ENCODE measurements at regions not wholly inside any gene's neighbourhood (a gene's known extent, or its start where the extent isn't known, plus 50 kb on each side); places are given as distances from the start of the nearest gene placed in this dataset.

DNA sequence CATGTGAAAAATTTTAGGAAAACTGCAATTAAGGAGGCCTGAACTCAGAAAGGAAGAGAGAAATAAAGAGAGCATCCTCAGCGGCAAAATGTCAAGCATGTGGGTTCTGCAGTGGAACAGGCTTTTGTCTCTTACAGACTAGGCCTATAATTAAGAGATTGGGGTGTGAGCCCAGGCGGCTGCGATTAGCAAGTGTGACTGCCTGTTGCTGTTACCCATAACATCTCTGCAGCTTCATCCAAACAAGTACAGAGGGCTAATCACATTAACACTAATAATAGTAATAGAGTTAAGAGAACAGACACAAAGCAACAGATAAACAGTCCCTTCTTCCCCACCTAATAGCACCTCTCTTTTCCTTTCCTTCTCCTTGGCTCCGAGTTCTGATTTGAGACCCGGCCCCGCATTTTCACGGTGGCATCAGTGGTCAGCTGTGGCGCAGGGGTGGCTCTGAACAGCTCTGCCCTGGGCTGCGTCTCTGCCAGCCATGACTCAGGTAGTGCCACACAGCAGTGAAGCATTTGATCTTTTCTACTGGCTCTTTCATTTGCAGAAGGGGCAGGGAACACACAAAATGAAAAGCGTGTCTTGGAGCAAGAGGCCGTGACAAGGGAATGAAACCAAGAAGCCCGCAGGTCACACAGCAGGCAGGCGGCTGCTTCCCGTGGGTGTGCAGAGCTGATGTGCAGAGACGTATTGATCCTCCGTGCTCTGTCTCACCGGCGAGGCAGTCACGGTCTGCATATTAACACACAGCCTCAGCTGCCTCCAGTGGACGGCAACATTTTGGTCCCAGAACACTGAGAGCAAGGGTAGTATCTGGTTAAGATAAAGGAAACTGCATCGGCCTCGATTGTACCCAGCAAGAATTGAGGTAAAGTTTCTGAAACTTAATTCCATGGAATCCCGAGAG is 103.1 kb downstream of the KLF6 start:
- TF ChIP-seq, protein P1, sequence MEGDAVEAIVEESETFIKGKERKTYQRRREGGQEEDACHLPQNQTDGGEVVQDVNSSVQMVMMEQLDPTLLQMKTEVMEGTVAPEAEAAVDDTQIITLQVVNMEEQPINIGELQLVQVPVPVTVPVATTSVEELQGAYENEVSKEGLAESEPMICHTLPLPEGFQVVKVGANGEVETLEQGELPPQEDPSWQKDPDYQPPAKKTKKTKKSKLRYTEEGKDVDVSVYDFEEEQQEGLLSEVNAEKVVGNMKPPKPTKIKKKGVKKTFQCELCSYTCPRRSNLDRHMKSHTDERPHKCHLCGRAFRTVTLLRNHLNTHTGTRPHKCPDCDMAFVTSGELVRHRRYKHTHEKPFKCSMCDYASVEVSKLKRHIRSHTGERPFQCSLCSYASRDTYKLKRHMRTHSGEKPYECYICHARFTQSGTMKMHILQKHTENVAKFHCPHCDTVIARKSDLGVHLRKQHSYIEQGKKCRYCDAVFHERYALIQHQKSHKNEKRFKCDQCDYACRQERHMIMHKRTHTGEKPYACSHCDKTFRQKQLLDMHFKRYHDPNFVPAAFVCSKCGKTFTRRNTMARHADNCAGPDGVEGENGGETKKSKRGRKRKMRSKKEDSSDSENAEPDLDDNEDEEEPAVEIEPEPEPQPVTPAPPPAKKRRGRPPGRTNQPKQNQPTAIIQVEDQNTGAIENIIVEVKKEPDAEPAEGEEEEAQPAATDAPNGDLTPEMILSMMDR (IDR thresholded peaks at IDR 0.05; ENCODE audit: low read length): no peak
- TF ChIP-seq EZH2 (IDR thresholded peaks at IDR 0.05; ENCODE audit: borderline replicate concordance, low read length): no peak
